Kidney (tissue), 13 donors: ENCODE measurements at regions not wholly inside any gene's neighbourhood (a gene's known extent, or its start where the extent isn't known, plus 50 kb on each side); places are given as distances from the start of the nearest gene placed in this dataset.

Experiments
- DNase-seq, 5 donors: peaks; one replicate each; pipeline ENCODE4 v3.0.0-alpha.2; 2013 to 2020
- FAIRE-seq: peaks from 2 replicates; lab custom pipeline; 2012; peaks lifted over from hg19 to GRCh38; lab: Jason Lieb, UNC
- H3K27ac ChIP-seq, 2 donors: one replicate each; pipeline ENCODE4 v1.7.0; 2013; ENCODE audit warnings: low read depth in 2 of 2, low read length in 2 of 2, inconsistent platforms in 1 of 2
- H3K27me3 ChIP-seq: one replicate; pipeline ENCODE4 v1.7.1; 2013; ENCODE audit warnings: low read length, inconsistent platforms; ENCODE audit not compliant: control insufficient read depth, insufficient read depth
- H3K36me3 ChIP-seq, 3 donors: one replicate each; pipeline versions ENCODE4 v1.7.0 to v1.7.1; 2013; ENCODE audit warnings: low read length in 3 of 3, control low read depth in 1 of 3, inconsistent platforms in 1 of 3; ENCODE audit not compliant: insufficient read depth in 3 of 3, control insufficient read depth in 2 of 3
- H3K4me1 ChIP-seq, 3 donors: one replicate each; pipeline versions ENCODE4 v1.7.0 to v1.7.1; 2013; ENCODE audit warnings: low read length in 3 of 3, inconsistent platforms in 1 of 3, low read depth in 1 of 3; ENCODE audit not compliant: control insufficient read depth in 2 of 3, insufficient read depth in 2 of 3
- H3K4me3 ChIP-seq, 3 donors: one replicate each; pipeline versions ENCODE4 v1.7.0 to v1.8.1; 2013; ENCODE audit warnings: low read length in 3 of 3, control low read depth in 1 of 3, inconsistent platforms in 1 of 3
- H3K9ac ChIP-seq, 3 donors: one replicate each; pipeline versions ENCODE4 v1.7.0 to v1.7.1; 2013; ENCODE audit warnings: low read length in 3 of 3, control low read depth in 1 of 3, inconsistent platforms in 1 of 3
- H3K9me3 ChIP-seq, 3 donors: one replicate each; pipeline versions ENCODE4 v1.7.0 to v1.7.1; 2013; ENCODE audit warnings: low read length in 3 of 3, control low read depth in 1 of 3, inconsistent platforms in 1 of 3; ENCODE audit not compliant: control insufficient read depth in 2 of 3, insufficient read depth in 1 of 3
- CTCF ChIP-seq: IDR thresholded peaks from 3 replicates; pipeline ENCODE4 v1.5.1; 2012; ENCODE audit warnings: mild to moderate bottlenecking, moderate library complexity, borderline replicate concordance; ENCODE audit not compliant: insufficient read depth; ENCODE audit errors: extremely low read depth
- intact Hi-C: fragments of 100-400 bp; cut with DNase I; formaldehyde crosslinking; loops from one replicate; pipeline ENCODE4 v1.11.1; 2022
- donor health status: control.
- donor health status: control.
- donor health status: control.
- donor health status: control.
- donor health status: control.
- donor health status: DM: yes; HTN: yes; CAD: no.
- donor health status: Normal renal cell carcinoma (clear cell type).

DNA sequence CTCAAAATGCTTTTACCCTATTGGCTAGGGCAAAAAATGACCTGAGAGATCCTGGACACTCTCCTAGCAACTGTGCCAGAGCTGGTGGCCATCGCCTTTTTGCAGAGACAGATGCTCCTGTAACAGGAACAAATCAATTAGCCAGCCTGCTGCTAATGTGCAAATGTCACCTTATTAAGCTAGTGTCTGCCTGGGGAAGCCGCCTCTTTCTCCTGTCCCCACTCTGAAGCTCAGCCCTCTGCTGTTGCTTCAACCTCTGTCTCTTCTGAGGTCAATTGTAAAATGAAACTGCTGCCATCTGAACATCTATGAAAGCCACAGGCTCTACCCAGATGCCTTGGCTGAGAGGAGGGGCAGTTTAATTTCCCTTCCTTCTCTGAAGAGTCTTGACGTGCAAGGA, 85.5 kb upstream of the CACNA1E start:
- H3K27ac ChIP-seq = no peak overlapping the region
- no peaks in the 10 kb centered on the region for H3K9me3 ChIP-seq
- FAIRE-seq (no peak), DNase-seq (peak in 2 of 5 donors; percentile 22 to 38)
- H3K9ac ChIP-seq = no peak overlapping the region
- intact Hi-C loops = no loop called here
- H3K36me3 ChIP-seq = no peaks in the 10 kb centered on the region
- no peak overlapping the region for H3K4me3 ChIP-seq
- TF ChIP-seq CTCF = no peak
- H3K4me1 ChIP-seq = no peaks in the 10 kb centered on the region
- H3K27me3 ChIP-seq = no peaks in the 10 kb centered on the region

- H3K4me1 ChIP-seq = no peaks in the 10 kb centered on the region
- H3K36me3 ChIP-seq = no peaks in the 10 kb centered on the region
- no peaks in the 10 kb centered on the region for H3K27me3 ChIP-seq
- FAIRE-seq (no peak), DNase-seq (no peak)
- H3K9me3 ChIP-seq = no peaks in the 10 kb centered on the region
- H3K4me3 ChIP-seq = no peak overlapping the region
- H3K27ac ChIP-seq = no peak overlapping the region
- TF ChIP-seq CTCF = no peak
- H3K9ac ChIP-seq = no peak overlapping the region
- intact Hi-C loops = no loop called here
Measured at GRCh38 chr1:181398544-181398943, 84.8 kb upstream of the CACNA1E start.

DNA sequence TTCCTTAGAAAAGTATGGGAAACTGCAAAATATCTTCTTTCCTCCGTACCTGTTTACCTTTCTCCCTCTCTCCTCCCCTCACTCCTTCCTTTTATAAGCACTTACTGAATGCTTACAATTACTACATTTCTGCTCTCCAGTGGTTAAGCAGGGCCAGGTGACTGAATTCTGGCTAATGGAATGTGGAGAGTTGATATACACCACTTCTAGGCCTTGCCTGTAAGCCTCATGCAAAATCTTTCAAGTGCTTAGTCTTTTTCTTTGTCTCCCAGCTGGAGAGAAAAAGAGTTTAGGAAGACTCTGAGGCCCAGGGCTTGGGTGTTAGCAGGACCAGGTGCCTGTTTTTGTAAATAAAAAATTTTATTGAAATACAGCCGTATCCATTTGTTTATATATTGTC, 77.7 kb upstream of the CACNA1E start:
- H3K9ac ChIP-seq = no peak overlapping the region
- H3K4me1 ChIP-seq = no peaks in the 10 kb centered on the region
- no peaks in the 10 kb centered on the region for H3K36me3 ChIP-seq
- H3K27me3 ChIP-seq = no peaks in the 10 kb centered on the region
- no peaks in the 10 kb centered on the region for H3K9me3 ChIP-seq
- no peak overlapping the region for H3K27ac ChIP-seq
- H3K4me3 ChIP-seq = no peak overlapping the region
- no peak for FAIRE-seq
- intact Hi-C loops = no loop called here
- DNase-seq = no peak
- no peak for TF ChIP-seq CTCF

GRCh38 chr1:181406989-181407388, 76.3 kb upstream of the CACNA1E start:
- DNase-seq = peak in 1 of 5 donors; percentile 10
- no peaks in the 10 kb centered on the region for H3K27me3 ChIP-seq
- no peak overlapping the region for H3K4me3 ChIP-seq
- H3K36me3 ChIP-seq = no peaks in the 10 kb centered on the region
- TF ChIP-seq CTCF = no peak
- H3K4me1 ChIP-seq = no peaks in the 10 kb centered on the region
- no peaks in the 10 kb centered on the region for H3K9me3 ChIP-seq
- intact Hi-C loops = no loop called here
- FAIRE-seq = no peak
- H3K9ac ChIP-seq = no peak overlapping the region
- H3K27ac ChIP-seq = no peak overlapping the region
